Renal pelvis (tissue), 1 donor: ENCODE measurements at regions not wholly inside any gene's neighbourhood (a gene's known extent, or its start where the extent isn't known, plus 50 kb on each side); places are given as distances from the start of the nearest gene placed in this dataset.
"Not testable (repeated sequence)": the region's sequence is repeated elsewhere in the genome, so short reads cannot be mapped to it uniquely, and the experiment has no call there.

ENCODE experiments used
- DNase-seq: peaks from one replicate; pipeline ENCODE4 v3.0.0-alpha.2; 2013

GRCh38 chr2:16753025-16753424 is 87.4 kb upstream of the CYRIA start:
- DNase-seq: not testable (repeated sequence)

GRCh38 chr2:16750925-16751214 is 85.2 kb upstream of the CYRIA start:
- not testable (repeated sequence) for DNase-seq

- no peak for DNase-seq
Measured at GRCh38 chr2:16750175-16750924, 84.7 kb upstream of the CYRIA start.

GRCh38 chr2:16748511-16749266 is 83.1 kb upstream of the CYRIA start:
- not testable (repeated sequence) for DNase-seq

GRCh38 chr2:16747689-16748088 is 82.1 kb upstream of the CYRIA start:
- DNase-seq: no peak

GRCh38 chr2:16747257-16747656 is 81.6 kb upstream of the CYRIA start:
- no peak for DNase-seq

GRCh38 chr2:16746833-16747232 is 81.2 kb upstream of the CYRIA start:
- no peak for DNase-seq

- DNase-seq: no peak
Measured at GRCh38 chr2:16746329-16746728, 80.7 kb upstream of the CYRIA start.

- DNase-seq: no peak
Measured at GRCh38 chr2:16745466-16745865, 79.8 kb upstream of the CYRIA start.

- DNase-seq: no peak
Measured at GRCh38 chr2:16744521-16744920, 78.9 kb upstream of the CYRIA start.

- DNase-seq: no peak
Measured at GRCh38 chr2:16742026-16742425, 76.4 kb upstream of the CYRIA start.

- DNase-seq: no peak
Measured at GRCh38 chr2:16741498-16741897, 75.9 kb upstream of the CYRIA start.

- no peak for DNase-seq
Measured at GRCh38 chr2:16739778-16740581, 74.3 kb upstream of the CYRIA start.

- DNase-seq: no peak
Measured at GRCh38 chr2:16738361-16739225, 73.0 kb upstream of the CYRIA start.

GRCh38 chr2:16737812-16738211 is 72.2 kb upstream of the CYRIA start:
- no peak for DNase-seq

- no peak for DNase-seq
Measured at GRCh38 chr2:16736633-16737032, 71.0 kb upstream of the CYRIA start.

GRCh38 chr2:16729335-16729734 is 63.7 kb upstream of the CYRIA start:
- no peak for DNase-seq

- no peak for DNase-seq
Measured at GRCh38 chr2:16728351-16729136, 62.9 kb upstream of the CYRIA start.

- DNase-seq: not testable (repeated sequence)
Measured at GRCh38 chr2:16727849-16728248, 62.2 kb upstream of the CYRIA start.

GRCh38 chr2:16727256-16727655 is 61.6 kb upstream of the CYRIA start:
- no peak for DNase-seq

- DNase-seq: no peak
Measured at GRCh38 chr2:16726577-16726976, 60.9 kb upstream of the CYRIA start.
